ENCODE measurements at regions not wholly inside any gene's neighbourhood (a gene's known extent, or its start where the extent isn't known, plus 50 kb on each side); places are given as distances from the start of the nearest gene placed in this dataset.

GRCh38 chr7:33804140-33804660 is 101.1 kb upstream of the BMPER start:
- intact Hi-C loops (cut with DNase I; ENCODE audit: low total_unique reads), result no loop called here
- no peak for TF ChIP-seq POLR2A (IDR thresholded peaks at IDR 0.05)
- TF ChIP-seq CTCF (IDR thresholded peaks at IDR 0.05), result no peak
- peaks cover 0 to 9% of the 10 kb centered on the region in 2 donors for H3K4me1 ChIP-seq

GRCh38 chr7:33805630-33806233 is 99.6 kb upstream of the BMPER start:
- Histone ChIP-seq H3K4me1 (peaks cover 0 to 9% of the 10 kb centered on the region in 2 donors), H3K9me3 (no peaks in the 10 kb centered on the region), H3K4me3 (no peak overlapping the region), H3K27ac (peak overlapping the region in 1 of 2 donors; percentile 46), H3K27me3 (no peaks in the 10 kb centered on the region), H3K36me3 (no peaks in the 10 kb centered on the region)
- intact Hi-C loops (cut with DNase I; ENCODE audit: low total_unique reads), result no loop called here
- TF ChIP-seq POLR2A (IDR thresholded peaks at IDR 0.05) (no peak), CTCF (IDR thresholded peaks at IDR 0.05) (no peak)
- peak; percentile 31 to 36 for DNase-seq

More at GRCh38 chr7:33804140-33804660, 101.1 kb upstream of the BMPER start:
- no peak for DNase-seq
- Histone ChIP-seq H3K36me3 (no peaks in the 10 kb centered on the region), H3K27me3 (no peaks in the 10 kb centered on the region), H3K4me3 (no peak overlapping the region), H3K27ac (no peak overlapping the region), H3K9me3 (no peaks in the 10 kb centered on the region)

- intact Hi-C loops (cut with DNase I; ENCODE audit: low total_unique reads), result no loop called here
- H3K9me3 ChIP-seq, result no peaks in the 10 kb centered on the region
- DNase-seq, result peak in 1 of 2 donors; percentile 24
- H3K4me3 ChIP-seq, result no peak overlapping the region
- no peaks in the 10 kb centered on the region for H3K36me3 ChIP-seq
- TF ChIP-seq POLR2A (IDR thresholded peaks at IDR 0.05) (no peak), CTCF (IDR thresholded peaks at IDR 0.05) (no peak)
- H3K27ac ChIP-seq, result peak overlapping the region; percentile 46 to 53
- H3K4me1 ChIP-seq, result peaks cover 0 to 9% of the 10 kb centered on the region in 2 donors
- no peaks in the 10 kb centered on the region for H3K27me3 ChIP-seq
Observed at GRCh38 chr7:33806298-33807154, 98.8 kb upstream of the BMPER start.

GRCh38 chr7:33807155-33807530 is 98.2 kb upstream of the BMPER start:
- H3K36me3 ChIP-seq, result no peaks in the 10 kb centered on the region
- peak overlapping the region; percentile 46 to 53 for H3K27ac ChIP-seq
- H3K4me1 ChIP-seq, result peaks cover 0 to 9% of the 10 kb centered on the region in 2 donors
- no peak for DNase-seq
- no peak for TF ChIP-seq CTCF (IDR thresholded peaks at IDR 0.05)
- TF ChIP-seq POLR2A (IDR thresholded peaks at IDR 0.05), result no peak
- H3K27me3 ChIP-seq, result no peaks in the 10 kb centered on the region
- intact Hi-C loops (cut with DNase I; ENCODE audit: low total_unique reads), result no loop called here
- H3K9me3 ChIP-seq, result no peaks in the 10 kb centered on the region
- no peak overlapping the region for H3K4me3 ChIP-seq
